NAMALWA (cell line): ENCODE measurements at regions not wholly inside any gene's neighbourhood (a gene's known extent, or its start where the extent isn't known, plus 50 kb on each side); places are given as distances from the start of the nearest gene placed in this dataset.
"Not testable (repeated sequence)": the region's sequence is repeated elsewhere in the genome, so short reads cannot be mapped to it uniquely, and the experiment has no call there.

Experiments used
- DNase-seq: peaks from one replicate; pipeline ENCODE4 v3.0.0-alpha.2; 2015; ENCODE audit warnings: low spot score

GRCh38 chr10:32141018-32141807 is 85.0 kb upstream of the KIF5B start:
- no peak for DNase-seq

GRCh38 chr10:32140403-32140802 is 84.2 kb upstream of the KIF5B start:
- DNase-seq: no peak

GRCh38 chr10:32139223-32140073 is 83.2 kb upstream of the KIF5B start:
- no peak for DNase-seq

GRCh38 chr10:32136927-32137326 is 80.7 kb upstream of the KIF5B start:
- not testable (repeated sequence) for DNase-seq

GRCh38 chr10:32135796-32136195 is 79.6 kb upstream of the KIF5B start:
- DNase-seq: not testable (repeated sequence)

GRCh38 chr10:32132357-32132946 is 76.2 kb upstream of the KIF5B start:
- DNase-seq: no peak

GRCh38 chr10:32131388-32131787 is 75.2 kb upstream of the KIF5B start:
- no peak for DNase-seq

- DNase-seq: no peak
These were observed 74.6 kb upstream of the KIF5B start for GRCh38 chr10:32130788-32131187.

- DNase-seq: no peak
These were observed 68.8 kb upstream of the KIF5B start for GRCh38 chr10:32125023-32125422.

GRCh38 chr10:32123021-32123420 is 66.8 kb upstream of the KIF5B start:
- DNase-seq: no peak

GRCh38 chr10:32121648-32122047 is 65.4 kb upstream of the KIF5B start:
- no peak for DNase-seq

- DNase-seq: no peak
These were observed 63.9 kb upstream of the KIF5B start for GRCh38 chr10:32120147-32120546.

GRCh38 chr10:32114508-32114907 is 58.3 kb upstream of the KIF5B start:
- DNase-seq: no peak

- no peak for DNase-seq
These were observed 55.8 kb upstream of the KIF5B start for GRCh38 chr10:32112055-32112454.

GRCh38 chr10:32111585-32111984 is 55.4 kb upstream of the KIF5B start:
- DNase-seq: no peak

- DNase-seq: no peak
These were observed 54.6 kb upstream of the KIF5B start for GRCh38 chr10:32110790-32111189.

GRCh38 chr10:32109603-32110002 is 53.4 kb upstream of the KIF5B start:
- DNase-seq: no peak
